Stimulated activated CD4-positive, alpha-beta T cell treated with anti-CD3 and anti-CD28 coated beads, Interleukin-2, amount 100 ng/mL, for 48 hours (primary cell): ENCODE measurements at regions not wholly inside any gene's neighbourhood (a gene's known extent, or its start where the extent isn't known, plus 50 kb on each side); places are given as distances from the start of the nearest gene placed in this dataset.

ENCODE experiments used
- DNase-seq, 2 donors: peaks; one replicate each; pipeline ENCODE4 v3.0.0-alpha.2; 2020

DNA sequence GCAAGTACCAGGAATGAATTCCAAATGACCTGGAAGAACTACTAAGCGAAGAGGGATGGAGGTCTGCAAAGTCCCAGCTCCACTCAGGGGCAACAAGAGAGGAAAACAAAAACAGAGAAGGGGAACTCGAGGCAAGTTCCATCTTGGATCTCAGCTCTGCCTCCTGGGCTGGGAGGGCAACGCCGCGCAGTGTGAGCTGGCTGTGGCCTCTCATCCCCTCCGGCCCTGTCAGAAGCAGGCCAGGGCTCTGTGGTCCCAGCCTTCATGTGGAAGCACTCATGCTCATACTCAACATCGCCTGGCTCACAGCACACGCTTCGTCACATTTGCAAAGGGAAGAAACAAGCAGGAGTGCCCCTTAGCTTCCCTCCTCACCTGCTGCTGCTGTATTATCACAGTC lies 627.9 kb upstream of the MGMT start:
- DNase-seq, result no peak

DNA sequence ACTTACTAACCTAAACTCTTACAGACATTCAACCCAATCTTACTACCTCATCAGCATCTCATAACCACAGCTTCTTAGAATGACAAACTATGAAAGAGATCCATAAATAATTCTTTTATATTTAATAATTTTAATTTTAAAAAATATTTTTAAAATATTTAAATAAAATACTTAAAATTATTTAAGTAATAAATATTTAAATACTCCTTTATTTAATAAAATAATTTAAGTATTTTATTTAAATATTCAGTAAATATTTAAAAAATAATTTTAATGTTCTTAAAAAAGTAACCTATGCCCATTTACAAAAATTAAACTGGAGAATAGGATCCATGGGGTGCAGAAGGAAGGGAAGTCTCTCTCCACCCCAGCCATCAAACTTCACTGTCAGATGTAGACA lies 627.3 kb upstream of the MGMT start:
- DNase-seq, result no peak

DNA sequence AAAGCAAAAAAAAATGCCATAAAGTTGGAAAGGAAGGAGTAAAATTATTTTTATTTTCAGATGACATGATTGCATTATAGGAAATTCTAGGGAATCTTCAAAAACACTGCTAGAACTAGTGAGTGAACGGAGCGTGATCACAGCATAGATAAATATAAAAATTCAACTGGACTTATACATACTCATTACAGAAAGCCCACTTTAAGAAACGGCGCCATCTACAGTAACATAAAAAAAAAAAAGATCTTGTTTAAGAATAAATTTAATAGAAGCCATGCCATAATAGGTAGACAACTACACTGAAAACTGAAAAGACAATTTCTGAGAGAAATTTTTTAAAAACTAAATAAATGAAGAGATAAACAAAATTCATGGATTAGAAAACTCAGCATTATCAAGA lies 623.1 kb upstream of the MGMT start:
- no peak for DNase-seq

DNA sequence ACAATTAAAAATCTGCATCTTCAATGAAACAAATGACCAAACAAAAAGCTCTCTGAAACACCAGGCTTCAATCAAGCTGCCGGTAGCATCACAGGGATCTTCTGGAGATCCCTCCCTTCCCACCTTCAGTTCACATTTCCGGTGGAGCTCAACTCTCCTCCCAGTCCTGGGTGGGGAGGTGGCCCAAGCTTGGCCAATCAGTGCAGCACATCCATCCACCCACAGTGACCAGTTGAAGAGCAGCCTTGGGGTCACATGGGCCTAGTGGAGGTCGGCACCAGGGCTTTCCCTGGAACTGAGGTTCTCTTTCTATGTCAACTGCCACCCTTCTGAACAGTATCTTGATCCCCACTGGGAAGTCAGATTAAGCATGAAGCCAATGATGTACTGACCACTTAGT lies 620.1 kb upstream of the MGMT start:
- no peak for DNase-seq

DNA sequence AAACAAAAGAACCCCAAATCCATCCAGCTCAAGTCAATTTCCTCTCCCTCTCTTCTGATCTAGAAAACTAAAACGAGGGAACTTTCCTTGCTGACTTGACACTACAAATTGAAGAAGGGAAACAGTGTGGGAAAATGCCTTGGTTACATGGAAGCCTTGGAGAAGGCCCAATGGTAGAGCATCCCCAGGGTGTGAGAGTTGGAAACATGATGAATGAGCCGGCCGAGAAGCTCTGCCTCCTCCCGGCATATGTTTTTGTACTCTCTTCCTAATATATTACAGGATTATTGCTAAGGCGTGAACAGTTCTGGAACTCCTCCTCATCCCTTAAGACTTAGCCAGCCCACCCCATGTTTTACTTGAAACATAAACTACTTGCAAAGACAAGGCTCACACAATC lies 618.2 kb upstream of the MGMT start:
- DNase-seq, result no peak

DNA sequence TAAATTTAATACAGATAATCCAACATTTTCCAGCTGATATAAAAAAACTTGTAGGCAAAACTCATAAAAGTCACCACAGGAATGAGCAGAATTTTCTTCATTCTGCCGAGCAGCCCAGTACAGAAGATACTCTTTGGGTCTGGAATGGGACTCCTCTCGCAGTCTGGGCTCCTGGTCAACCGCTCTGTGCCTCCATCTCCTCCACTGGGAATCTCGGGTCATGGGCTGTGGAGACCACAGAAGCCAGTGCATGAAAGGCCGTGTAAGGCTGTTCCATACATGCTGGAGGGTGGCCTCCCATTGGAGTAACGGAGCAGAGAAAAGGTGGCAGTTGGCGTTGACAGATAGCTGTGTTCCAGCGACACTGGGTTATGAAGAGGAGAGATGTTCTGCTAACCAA lies 616.4 kb upstream of the MGMT start:
- no peak for DNase-seq

DNA sequence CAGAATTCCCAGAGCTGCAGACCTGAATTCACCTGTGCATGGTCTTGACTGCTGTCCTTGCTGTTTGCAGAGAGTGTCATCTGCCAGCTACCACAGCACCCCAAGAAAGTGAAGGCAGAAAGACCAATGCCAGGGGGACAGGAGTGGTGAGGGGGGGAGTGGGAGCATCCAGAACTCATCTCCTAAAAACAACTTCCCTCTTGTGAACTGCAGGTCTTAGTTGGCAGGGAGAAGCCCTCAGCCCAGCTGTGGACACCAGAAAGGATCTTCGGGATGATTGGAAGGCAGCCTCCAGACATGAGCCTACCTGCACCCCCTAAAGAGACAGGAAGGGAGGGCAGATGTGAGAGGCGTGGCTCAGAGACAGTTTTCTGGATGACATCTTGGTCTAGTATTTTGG lies 615.8 kb upstream of the MGMT start:
- DNase-seq, result no peak

DNA sequence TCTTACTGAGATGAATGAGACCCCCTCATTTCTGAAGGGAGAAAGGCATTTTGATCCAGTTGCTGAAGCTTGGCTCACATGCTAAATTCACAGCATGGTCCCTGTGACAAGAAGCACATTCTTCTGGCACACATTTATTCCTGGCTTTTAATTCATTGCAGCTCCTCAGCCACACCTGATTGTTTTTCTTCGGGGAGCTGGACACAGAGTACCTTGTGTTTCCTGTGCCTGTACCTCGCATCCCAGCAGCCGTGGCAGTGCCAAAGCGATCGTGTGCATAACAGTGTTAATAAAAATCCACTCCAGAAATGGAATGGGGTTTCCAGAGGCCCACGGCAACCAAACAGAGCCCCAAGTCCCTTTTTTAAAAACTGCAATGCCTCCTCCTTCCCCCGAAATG lies 615.3 kb upstream of the MGMT start:
- DNase-seq, result no peak

DNA sequence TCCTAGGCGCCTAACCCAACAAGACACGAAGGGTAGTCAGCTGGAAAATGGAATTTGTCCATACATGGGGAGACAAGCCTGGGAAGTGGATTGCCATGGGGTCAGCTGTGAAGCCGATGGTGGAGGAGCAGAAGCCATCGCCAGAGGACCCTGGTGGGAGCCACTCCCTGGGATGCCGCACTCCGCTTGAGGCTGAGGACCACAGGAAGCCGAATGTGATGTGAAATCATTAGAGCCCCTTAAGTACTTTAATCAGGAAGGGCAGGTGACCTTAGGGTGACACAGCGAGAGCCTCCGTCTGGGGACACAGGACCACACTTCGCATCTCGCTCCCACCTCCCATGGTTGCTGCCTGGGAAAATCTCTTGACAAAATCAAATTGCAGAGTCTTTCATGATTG lies 614.6 kb upstream of the MGMT start:
- DNase-seq, result no peak

DNA sequence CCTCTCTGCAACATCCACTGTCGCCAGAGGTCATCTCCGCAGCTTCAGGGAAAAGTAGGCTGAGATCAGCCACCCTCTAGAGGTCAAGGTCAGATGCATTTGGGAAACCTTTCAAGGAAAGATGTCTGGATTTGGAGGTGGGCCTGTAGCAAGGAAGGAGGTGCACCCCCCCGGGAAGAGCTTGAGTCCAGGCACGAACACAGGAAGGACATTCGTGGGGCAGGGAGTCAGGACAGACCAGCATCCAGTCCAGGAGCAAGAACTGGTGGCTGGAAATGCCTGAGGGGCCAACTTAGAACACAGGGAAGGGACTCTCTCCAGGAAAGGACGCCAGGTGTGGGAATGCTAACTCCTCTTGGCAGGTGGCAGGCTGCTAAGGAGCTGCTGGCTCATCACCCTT lies 614.1 kb upstream of the MGMT start:
- DNase-seq, result no peak

DNA sequence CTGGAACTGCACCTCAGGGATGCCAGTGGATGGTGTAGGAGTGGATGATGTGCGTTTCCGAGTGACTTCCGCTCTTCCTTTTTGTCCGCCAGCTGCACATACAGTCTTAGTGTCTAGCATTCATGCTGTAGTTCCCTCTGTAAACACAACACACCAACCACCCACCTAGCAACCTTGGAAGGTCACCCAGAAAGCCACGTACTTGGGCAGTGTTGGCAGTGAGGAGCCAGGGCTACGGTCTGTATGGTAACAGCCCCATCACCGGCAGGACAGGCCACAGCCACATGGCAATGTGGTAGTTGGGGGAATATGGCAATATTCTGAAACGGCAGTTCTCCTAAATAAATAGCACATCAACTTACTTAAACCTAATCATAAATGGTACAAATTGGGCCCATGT lies 613.5 kb upstream of the MGMT start:
- no peak for DNase-seq

DNA sequence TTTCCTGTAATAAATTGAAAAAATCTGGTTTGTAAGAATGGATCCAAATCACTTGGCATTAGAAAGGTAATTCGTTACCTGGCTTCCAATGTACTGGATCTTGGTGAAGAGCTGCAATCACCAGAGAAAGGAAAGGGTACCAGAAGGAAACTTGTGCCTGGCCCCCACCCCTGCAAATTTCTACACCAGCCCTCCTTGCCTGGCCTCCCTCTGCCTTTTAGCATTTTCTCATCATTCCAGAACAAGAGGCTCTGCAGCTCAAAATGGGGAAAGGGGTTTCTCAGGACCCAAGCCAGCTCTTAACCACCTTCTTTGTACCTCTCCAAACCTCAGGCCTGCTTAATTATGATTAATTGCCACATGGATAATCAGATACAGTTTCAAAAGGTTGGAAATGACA lies 612.8 kb upstream of the MGMT start:
- DNase-seq, result no peak

DNA sequence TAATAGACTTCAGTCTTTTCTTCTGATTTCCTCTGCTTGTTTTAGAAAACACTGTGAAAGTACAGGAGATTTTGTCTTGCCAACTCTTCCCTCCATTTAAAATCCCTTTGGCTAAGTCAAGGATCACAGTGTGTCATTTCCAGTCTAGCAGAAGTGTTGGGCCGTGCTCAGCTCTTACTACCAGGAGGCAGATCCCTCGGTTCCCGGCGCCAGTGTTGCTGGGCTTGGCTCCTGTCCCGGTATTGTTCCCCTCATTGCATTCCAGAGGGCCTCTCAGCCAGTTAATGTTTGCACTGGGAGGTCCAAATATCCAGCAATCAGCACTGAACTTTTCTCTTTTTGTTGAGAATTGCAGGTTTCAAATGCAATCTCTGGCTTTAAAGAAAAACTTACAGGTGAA lies 612.1 kb upstream of the MGMT start:
- no peak for DNase-seq

DNA sequence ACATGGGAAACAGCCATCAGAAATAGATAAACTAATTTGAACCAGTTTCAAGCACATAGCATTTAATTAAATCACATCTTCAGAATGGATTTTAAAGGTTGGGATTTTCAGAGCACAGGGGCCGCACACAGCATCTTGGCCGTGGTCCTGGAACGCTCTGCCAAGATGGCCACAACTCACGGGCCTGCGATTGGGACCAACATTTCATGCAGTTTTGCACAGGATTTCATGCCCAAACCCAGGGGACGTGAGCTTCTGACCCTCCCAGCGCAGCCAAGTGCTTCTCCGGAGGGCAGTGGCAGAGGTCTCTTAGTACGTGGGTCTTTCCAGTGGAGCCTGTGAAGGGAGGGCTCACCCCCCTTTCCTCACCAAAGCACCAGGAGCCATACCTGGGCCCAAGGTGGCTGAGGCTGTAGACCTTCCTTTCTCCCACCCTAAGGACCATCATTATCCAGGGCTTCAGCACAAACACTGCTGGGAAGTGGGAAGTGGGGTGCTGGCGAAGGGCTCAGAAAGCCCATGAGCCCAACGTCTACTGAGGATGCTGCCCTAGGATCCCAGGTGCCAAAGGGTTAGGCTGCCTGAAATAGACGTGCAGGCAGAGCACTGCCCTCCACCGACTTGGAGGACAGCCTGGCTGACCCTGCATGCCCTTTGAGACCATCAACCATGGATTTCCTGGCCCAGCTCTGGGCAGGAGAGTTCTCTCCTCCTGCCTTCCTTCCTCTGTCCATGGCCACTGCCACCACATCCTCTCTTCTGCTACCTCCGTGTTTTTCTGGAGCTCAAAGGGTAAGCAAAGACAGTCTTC lies 611.2 kb upstream of the MGMT start:
- DNase-seq, result no peak

DNA sequence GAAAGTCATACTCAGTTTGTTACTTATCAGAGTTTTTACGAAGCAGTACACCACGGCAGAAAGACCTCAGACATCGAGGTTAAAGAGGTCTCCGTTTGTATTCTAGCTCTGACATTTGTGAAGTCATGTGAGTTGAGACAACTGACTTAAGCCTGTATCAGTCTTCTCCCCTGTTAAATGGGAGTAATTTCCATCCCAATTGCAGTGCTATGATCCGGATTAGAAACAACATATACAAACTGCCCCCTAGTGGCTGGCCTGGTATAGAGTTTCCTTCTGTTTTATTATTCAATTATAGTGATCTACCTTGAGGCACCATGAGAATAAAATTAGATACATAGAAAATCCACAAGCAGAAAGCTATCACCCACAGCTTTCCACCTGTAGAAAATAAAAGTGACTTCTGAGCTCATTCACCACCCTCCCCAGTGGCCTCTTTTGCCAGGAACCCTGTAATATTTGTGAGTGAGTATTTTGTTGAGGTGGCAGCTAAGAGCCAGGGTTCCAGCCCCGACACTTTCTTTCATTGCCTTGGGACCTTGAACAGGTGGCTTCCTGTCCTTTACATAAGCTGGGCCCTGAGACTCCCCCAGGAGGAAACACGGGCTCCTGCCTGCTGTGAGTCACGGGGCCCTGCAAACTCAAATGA lies 607.2 kb upstream of the MGMT start:
- peak; percentile 14 to 32 for DNase-seq

DNA sequence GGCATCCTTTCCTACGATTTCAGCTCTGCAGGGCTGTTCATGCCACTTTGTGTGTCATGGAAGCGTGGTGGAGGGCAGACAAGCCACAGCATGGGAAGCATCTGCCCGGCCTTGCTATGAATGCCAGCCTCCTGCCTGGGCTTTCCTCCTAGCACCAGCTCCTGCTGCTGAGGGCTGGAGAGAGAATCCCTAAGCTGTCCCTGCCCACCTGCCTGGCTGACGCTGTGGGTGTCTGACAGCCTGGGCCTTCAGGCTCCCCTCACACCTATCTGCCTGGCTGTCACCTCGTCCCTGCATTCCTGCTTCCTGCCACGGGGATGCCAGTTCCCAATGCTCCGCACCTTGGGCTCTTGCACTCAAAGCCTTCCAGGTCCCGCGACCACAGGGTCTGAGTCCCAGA lies 606.5 kb upstream of the MGMT start:
- DNase-seq, result no peak

DNA sequence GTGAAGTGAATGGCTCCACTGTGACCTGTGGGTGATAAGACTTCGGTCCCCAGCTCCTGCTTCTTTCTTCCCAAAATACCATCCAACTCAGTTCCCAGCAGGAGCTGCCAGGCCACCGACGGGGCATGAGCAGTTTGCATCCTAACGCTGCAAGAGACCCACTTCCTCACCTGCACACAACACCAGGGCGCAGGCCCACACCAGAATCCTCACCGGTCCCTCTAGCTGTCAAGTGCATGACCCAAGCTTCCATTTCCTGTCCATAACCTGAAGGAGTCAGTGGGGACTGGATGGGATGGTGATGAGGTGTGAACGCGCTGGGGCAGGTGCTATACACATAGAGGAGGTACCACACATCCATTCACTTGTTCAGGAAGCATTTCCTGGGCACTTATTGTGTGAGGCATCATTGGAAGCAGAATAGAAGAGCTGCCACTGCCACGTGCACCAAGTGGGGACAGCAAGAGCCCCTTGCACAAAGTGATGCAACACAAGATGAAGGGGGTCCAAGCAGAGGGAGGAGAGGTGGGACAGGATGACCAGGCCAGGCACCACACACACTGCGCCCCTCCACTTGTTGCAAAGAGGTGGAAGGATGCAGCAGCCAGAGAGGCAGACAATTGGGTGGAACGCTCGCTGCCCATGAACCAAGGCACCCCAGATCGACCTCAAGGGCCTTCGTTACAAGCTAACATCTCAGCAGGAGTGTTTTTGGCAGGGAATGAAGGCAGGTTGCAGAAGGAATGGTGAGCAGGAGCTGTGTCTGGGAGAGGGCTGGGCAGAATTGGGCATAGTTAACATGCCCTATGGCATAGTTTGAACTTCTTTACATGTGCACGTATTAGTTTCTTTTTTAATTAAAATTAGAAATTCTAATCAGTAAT lies 605.8 kb upstream of the MGMT start:
- no peak for DNase-seq

DNA sequence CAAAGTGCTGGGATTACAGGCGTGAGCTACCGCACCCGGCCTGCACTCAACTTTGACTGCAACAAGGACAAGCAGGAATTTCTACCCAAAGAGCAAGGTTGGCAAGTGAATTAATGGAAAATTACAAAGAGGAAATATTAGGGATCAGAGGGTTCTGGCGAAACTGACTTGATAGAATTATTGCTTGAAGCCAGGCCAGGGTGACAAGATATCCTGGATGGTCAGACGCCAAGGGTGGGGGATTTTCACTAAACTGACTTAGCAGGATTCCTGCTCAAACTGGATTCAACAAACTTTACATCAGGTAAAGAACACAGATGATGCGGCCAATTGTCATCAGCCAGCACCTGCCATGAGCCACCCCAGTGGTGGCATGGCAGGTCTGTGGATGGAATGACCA lies 603.6 kb upstream of the MGMT start:
- DNase-seq, result no peak

DNA sequence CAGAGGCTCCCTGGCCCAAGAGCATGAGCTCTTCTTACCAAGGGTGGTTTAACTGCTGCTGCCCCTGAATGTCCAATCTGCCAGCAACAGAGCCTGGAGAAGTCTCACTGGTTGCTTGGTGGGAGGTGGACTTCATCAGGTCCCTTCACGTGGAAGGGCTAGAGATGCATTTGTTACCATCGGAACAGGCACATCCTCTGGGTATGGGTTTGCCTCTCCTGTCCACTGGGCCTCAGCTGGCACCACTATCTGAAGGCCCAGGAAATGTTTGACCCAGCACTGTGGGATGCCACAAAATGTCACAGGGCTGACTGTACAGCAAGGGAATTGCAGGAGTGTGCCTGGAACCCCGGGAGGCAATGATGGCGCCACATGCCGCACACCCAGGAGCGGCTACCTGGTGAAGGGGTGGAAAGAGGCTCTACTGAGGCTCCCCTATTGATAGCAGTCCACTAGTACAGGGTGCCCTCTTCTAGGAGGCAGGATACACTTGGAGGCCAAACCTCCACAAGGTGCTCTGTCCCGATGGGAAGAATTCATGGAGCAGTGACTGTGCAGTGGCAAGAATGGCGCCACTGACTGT lies 603.1 kb upstream of the MGMT start:
- DNase-seq, result no peak

DNA sequence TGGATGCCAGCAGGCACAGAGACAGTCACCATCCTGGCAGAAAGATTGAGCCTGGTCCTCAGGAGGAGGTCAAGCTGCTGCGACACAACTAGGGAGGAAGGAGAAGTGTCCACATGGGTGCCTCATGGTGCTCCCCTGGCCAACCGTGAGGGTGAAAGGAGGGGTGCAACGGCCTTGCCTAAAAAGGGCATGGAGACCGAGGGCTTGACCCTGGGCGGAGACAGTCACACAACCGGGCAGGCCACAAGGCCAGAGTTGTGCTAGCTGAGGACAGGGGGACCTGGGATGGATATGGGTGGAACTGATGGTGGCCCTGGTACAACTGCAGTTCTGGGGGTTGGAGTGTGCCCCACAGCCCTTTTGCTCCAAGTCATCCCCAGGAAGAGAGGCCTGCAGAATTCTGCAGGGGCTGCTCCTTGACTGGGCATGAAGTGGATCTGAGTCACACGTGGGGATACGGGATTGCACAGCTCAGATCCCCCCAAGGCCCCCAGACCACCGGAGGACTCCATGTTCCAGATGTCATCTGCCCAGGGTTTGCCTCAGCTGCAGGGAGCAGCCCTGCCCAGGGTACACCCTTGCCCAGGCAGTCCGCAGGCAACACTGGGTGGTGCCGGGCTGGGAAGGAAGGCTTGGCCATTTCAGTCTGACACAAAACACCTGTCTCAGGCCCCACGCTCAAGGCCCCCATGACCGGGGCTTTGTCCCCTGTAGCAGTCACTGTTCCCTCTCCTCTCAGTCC lies 602.3 kb upstream of the MGMT start:
- no peak for DNase-seq

DNA sequence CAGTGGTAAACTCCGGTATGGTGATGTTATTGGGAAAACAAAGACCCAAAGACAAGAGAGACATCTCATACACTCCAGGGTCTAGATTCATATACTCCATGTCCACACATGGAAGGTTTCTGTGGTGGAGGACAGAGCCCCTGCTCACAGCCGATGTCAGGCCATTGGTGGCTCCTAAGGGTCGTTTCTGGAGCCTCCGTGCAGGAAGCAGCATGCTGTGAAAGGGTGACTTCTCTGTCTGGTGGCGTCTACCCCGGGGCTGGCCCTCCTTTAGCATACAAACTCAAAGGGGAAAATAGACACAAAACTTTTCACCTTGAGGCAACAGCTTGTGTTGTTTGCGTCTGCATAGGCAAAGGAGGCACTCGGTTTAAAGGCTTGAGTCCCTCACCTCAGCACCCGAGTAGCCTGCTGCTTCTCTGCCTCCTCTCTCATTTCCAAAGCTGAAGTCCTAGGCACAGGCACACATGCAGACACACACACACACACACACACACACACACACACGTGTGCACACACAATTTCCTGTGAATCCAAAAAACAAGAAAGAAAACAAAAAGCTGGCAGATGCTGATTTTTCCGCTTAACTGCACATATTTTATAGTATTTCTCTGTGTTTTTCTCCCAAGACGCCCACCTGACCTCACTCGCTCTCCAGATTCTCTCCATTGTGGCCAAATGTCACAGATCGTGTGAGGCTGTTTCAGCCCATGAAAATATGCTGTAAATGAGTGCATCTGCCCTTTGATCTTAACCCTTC lies 601.4 kb upstream of the MGMT start:
- DNase-seq, result no peak

DNA sequence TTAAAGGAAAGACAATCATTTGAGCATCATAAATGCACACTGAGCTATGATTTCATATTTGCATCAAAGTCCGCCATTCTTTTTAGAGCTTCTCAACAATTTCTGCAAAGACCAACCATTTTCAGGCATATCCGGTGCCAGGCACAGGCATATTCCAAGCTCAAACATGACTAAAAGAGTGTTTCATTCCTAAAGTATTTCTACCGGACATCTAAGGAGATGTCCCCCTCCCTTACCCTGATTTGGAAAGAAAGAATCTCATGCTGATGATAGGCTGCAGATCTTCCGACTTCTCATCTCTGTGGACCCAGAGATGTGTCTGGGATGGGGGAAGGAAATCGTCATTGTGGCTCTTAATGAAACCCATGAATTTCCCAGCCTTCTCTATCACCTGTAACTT lies 600.5 kb upstream of the MGMT start:
- DNase-seq, result no peak
